Left lung (tissue), 4 donors: ENCODE measurements at regions not wholly inside any gene's neighbourhood (a gene's known extent, or its start where the extent isn't known, plus 50 kb on each side); places are given as distances from the start of the nearest gene placed in this dataset.

Experiments
- ATAC-seq: fragments of 200-7000 bp; cut with Tn5 transposase; one replicate; pipeline ENCODE4 v1.9.1; 2020; ENCODE audit warnings: moderate library complexity
- DNase-seq, 4 donors: peaks; one replicate each; pipeline ENCODE4 v3.0.0-alpha.2; 2013 to 2020
- H3K27ac ChIP-seq, 2 donors: fragments of 200-600 bp; sonication (generic) in 1 of 2; one replicate each; pipeline versions ENCODE4 v1.5.0 to v1.8.0; 2020 to 2021
- H3K27me3 ChIP-seq, 2 donors: fragments of 200-600 bp; sonication (generic) in 1 of 2; one replicate each; pipeline versions ENCODE4 v1.5.0 to v1.8.0; 2020 to 2021
- H3K36me3 ChIP-seq, 2 donors: fragments of 200-600 bp; sonication (generic) in 1 of 2; one replicate each; pipeline versions ENCODE4 v1.5.0 to v1.8.0; 2020 to 2021
- H3K4me1 ChIP-seq, 2 donors: fragments of 200-600 bp; one replicate each; pipeline ENCODE4 v1.8.0; 2021
- H3K4me3 ChIP-seq, 2 donors: fragments of 200-600 bp; sonication (generic) in 1 of 2; one replicate each; pipeline versions ENCODE4 v1.5.0 to v1.8.0; 2020 to 2021; ENCODE audit warnings: mild to moderate bottlenecking in 1 of 2
- H3K9me3 ChIP-seq, 2 donors: fragments of 200-600 bp; sonication (generic) in 1 of 2; one replicate each; pipeline versions ENCODE4 v1.5.0 to v1.8.0; 2020 to 2021
- intact Hi-C, 2 donors: fragments of 100-400 bp; cut with DNase I; formaldehyde crosslinking; loops; one replicate each; pipeline versions ENCODE4 v1.11.2 to v1.14.2; 2022
- TF ChIP-seq, protein P1 (sequence below), 2 donors: fragments of 200-600 bp; sonication (generic) in 1 of 2; IDR thresholded peaks; one replicate each; pipeline versions ENCODE4 v1.5.0 to v1.8.0; 2021; ENCODE audit warnings: antibody characterized with exemption in 2 of 2
- donor health status: DM: no; HTN: yes; CAD: no.
- donor health status: DM: no; HTN: no; CAD: no.

DNA sequence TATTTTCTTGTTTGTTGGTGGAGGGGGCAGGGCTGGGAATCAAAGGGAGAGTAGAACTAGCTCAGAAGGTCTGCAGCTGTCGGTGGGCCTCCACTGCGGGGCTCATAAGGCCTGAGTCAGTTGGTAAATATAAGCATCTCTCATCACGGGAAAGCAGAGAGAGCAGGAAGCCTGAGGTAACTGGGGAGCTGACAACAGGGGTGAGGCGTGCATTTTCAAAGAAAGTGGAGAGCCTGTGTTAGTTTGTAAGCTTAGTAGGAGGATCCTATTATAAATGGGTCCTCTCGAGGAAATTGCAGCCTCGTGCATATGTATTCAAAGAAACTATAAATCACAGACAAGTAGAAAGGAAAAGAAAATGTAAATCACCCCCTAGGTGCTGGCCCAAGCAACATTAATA is 221.0 kb upstream of the CDH13 start:
- Histone ChIP-seq H3K4me3 (no peak overlapping the region), H3K4me1 (no peaks in the 10 kb centered on the region), H3K27me3 (peaks cover 0 to 9% of the 10 kb centered on the region in 2 donors), H3K9me3 (no peaks in the 10 kb centered on the region), H3K27ac (no peak overlapping the region), H3K36me3 (no peaks in the 10 kb centered on the region)
- intact Hi-C loops: no loop called here
- no peak for ATAC-seq
- TF ChIP-seq, protein P1, sequence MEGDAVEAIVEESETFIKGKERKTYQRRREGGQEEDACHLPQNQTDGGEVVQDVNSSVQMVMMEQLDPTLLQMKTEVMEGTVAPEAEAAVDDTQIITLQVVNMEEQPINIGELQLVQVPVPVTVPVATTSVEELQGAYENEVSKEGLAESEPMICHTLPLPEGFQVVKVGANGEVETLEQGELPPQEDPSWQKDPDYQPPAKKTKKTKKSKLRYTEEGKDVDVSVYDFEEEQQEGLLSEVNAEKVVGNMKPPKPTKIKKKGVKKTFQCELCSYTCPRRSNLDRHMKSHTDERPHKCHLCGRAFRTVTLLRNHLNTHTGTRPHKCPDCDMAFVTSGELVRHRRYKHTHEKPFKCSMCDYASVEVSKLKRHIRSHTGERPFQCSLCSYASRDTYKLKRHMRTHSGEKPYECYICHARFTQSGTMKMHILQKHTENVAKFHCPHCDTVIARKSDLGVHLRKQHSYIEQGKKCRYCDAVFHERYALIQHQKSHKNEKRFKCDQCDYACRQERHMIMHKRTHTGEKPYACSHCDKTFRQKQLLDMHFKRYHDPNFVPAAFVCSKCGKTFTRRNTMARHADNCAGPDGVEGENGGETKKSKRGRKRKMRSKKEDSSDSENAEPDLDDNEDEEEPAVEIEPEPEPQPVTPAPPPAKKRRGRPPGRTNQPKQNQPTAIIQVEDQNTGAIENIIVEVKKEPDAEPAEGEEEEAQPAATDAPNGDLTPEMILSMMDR (IDR thresholded peaks at IDR 0.05): no peak
- no peak for DNase-seq

DNA sequence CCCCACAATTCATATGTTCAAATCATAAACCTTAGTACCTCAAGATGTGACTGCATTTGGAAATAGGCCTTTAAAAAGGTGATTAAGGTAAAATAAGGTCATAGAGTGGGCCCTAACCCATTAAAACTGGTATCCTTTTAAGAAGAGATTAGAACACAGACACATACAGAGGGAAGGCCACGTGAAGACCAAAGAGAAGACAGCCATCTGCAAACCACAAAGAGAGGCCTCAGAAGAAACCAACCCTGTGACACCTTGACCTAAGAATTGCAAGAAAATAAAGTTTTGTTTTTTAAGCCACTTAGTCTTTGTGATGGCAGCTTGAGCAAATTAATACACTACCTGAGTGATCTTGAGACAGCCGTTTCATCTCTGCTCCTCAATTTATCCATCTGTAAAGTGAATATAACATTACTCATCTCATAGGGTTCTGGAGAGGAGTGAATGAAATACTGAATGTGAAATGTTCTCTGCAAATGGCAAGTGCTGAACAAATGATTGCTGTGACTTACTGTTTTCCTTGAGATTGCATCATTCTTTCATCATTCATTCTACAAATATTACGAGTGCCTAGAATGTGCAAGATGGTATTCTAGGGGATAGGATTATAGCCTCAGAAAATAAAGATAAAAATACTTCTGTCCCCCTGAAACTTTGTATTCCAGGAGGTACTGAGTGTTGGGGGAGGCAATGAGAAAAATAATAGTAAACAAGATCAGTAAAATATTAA is 222.0 kb upstream of the CDH13 start:
- no peaks in the 10 kb centered on the region for H3K36me3 ChIP-seq
- H3K27me3 ChIP-seq: peaks cover 0 to 9% of the 10 kb centered on the region in 2 donors
- H3K4me3 ChIP-seq: no peak overlapping the region
- TF ChIP-seq, protein P1 (IDR thresholded peaks at IDR 0.05): no peak
- no peak overlapping the region for H3K27ac ChIP-seq
- no peaks in the 10 kb centered on the region for H3K4me1 ChIP-seq
- H3K9me3 ChIP-seq: no peaks in the 10 kb centered on the region
- DNase-seq: no peak
- ATAC-seq: no peak
- intact Hi-C loops: no loop called here

DNA sequence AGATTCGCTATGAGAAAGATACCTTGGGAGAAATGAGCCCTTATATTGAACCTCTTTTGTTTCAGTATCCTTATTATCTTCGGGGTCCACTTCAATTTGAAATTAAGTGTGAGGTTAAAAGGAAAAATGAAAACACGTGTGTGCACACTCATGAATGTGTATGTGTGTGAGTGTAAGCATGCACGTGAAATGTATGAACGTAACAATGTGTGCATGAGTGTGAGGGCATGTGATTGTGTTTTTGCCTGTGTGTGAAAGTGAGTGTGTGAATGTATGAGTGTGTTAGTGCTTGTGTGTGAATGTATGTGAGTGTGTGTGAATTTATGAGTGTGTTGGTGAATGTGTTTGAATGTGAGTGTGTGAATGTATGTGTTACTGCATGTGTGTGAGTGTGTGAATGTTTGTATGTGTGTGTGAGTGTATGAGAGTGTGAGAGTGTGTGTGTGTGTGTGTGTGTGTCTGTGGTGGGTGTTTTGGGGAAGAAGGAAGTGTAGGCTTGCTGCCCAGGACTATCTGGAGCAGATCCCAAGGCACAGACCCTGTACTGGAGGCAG is 224.0 kb upstream of the CDH13 start:
- no peak overlapping the region for H3K27ac ChIP-seq
- ATAC-seq (no peak), DNase-seq (no peak)
- H3K36me3 ChIP-seq: no peaks in the 10 kb centered on the region
- no peaks in the 10 kb centered on the region for H3K4me1 ChIP-seq
- TF ChIP-seq, protein P1 (IDR thresholded peaks at IDR 0.05): no peak
- H3K9me3 ChIP-seq: no peaks in the 10 kb centered on the region
- no peak overlapping the region for H3K4me3 ChIP-seq
- peaks cover 0 to 5% of the 10 kb centered on the region in 2 donors for H3K27me3 ChIP-seq
- intact Hi-C loops: no loop called here

DNA sequence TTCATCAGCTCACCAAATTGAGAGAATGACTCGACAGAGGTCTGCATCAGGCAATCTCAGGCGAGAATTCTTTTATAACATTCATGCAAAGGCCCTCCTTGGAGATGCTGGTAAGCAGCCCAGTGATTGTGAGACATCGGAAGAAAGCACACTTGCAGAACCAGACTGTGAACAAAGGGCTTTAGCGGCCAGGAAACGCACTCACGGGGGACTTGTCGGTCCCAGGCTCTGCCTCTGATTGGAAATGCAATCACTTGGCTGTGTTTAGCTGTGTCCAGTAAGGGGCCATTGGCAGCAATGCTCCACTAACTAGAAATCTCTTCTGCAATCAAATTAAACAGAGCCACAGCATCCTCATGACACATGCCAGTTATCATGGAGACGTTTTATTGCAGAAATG is 226.7 kb upstream of the CDH13 start:
- intact Hi-C loops: no loop called here
- ATAC-seq: no peak

DNA sequence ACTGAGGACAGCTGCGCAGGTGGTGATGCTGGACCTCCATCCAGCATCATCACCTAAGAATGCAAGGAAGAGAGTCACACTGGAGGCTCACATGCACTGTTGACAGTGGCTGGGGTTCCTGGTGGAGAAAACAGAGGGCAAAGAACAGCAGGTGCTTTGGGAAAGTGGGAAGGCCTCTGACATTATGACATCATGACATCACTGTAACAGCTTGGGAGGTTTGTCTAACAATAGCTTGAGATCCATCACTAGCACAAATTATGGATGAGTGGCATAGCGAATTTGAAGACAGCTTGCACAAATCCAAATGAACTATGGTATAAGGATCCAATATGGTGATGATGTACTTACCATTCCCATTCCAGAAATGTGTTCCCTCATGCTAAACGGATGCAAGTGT is 226.5 kb upstream of the MPHOSPH6 start:
- Histone ChIP-seq H3K4me1 (no peaks in the 10 kb centered on the region), H3K4me3 (no peak overlapping the region), H3K36me3 (no peaks in the 10 kb centered on the region), H3K27me3 (no peaks in the 10 kb centered on the region), H3K27ac (no peak overlapping the region), H3K9me3 (no peaks in the 10 kb centered on the region)
- TF ChIP-seq, protein P1 (IDR thresholded peaks at IDR 0.05): no peak
- ATAC-seq (no peak), DNase-seq (no peak)
- intact Hi-C loops: no loop called here

More for the DNA sequence above, 226.7 kb upstream of the CDH13 start:
- H3K9me3 ChIP-seq: no peaks in the 10 kb centered on the region
- H3K27me3 ChIP-seq: no peaks in the 10 kb centered on the region
- H3K27ac ChIP-seq: no peak overlapping the region
- H3K4me3 ChIP-seq: no peak overlapping the region
- no peak for DNase-seq
- no peaks in the 10 kb centered on the region for H3K4me1 ChIP-seq
- no peaks in the 10 kb centered on the region for H3K36me3 ChIP-seq
- TF ChIP-seq, protein P1 (IDR thresholded peaks at IDR 0.05): no peak
